BJ (cell line): ENCODE measurements at regions not wholly inside any gene's neighbourhood (a gene's known extent, or its start where the extent isn't known, plus 50 kb on each side); places are given as distances from the start of the nearest gene placed in this dataset.

Experiments used
- CTCF ChIA-PET: fragments of 350-600 bp; formaldehyde crosslinking; extraction: SDS; loops from one replicate; lab custom pipeline; 2021; ENCODE audit warnings: antibody characterized with exemption, inconsistent platforms; lab: Yijun Ruan, JAX
- POLR2A ChIA-PET: fragments of 300-600 bp; sonication (Branson Sonifier 250); formaldehyde crosslinking; extraction: SDS; loops from one replicate; lab custom pipeline; 2021; ENCODE audit warnings: antibody characterized with exemption; lab: Charles Lee
- DNase-seq: peaks from one replicate; pipeline ENCODE4 v3.0.0-alpha.2; 2011; ENCODE audit warnings: low read depth
- H3K27me3 ChIP-seq: 2 replicates; pipeline ENCODE4 v1.6.0; 2011; ENCODE audit warnings: low read length; ENCODE audit not compliant: control insufficient read depth, insufficient read depth
- H3K36me3 ChIP-seq: 2 replicates; pipeline ENCODE4 v1.5.1; 2011; ENCODE audit warnings: low read length; ENCODE audit not compliant: control insufficient read depth, insufficient read depth
- H3K4me3 ChIP-seq: 2 replicates; pipeline ENCODE4 v1.5.1; 2011; ENCODE audit warnings: low read depth, mild to moderate bottlenecking, control low read depth, low read length
- TF ChIP-seq, protein P1 (sequence below): IDR thresholded peaks from 2 replicates; pipeline ENCODE4 v1.5.1; 2011; ENCODE audit warnings: low read depth, mild to moderate bottlenecking, control low read depth, inconsistent platforms, low read length, moderate library complexity; ENCODE audit not compliant: insufficient read depth

DNA sequence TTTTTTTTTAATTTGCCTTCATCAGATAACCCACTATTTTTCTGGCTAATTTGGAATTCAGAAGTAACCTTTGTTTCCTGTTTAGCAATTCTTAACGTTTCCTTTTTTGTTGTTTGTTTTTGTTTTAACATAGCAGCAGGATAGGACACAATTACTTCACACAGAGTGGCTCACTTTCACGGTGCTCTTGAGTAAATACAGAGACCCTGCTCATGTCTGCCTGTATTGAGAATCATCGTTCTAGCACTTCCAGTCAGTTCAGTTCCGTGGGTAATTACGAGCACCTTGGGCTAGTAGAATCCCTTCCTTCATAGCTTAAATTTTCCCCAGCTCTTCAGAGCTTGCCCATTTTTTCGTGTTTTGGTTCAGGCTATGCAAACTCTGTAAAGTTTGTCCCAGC is 1225.4 kb upstream of the LRRTM1 start:
- POLR2A ChIA-PET: no interaction called here
- H3K36me3 ChIP-seq: no peaks in the 10 kb centered on the region
- H3K4me3 ChIP-seq: no peak overlapping the region
- CTCF ChIA-PET: interaction anchor here (0.6 kb wide), 1 partner anchor 17 kb away, joined by 3 read pairs; no protein-coding TSS in a partner anchor
- no peaks in the 10 kb centered on the region for H3K27me3 ChIP-seq
- TF ChIP-seq, protein P1, sequence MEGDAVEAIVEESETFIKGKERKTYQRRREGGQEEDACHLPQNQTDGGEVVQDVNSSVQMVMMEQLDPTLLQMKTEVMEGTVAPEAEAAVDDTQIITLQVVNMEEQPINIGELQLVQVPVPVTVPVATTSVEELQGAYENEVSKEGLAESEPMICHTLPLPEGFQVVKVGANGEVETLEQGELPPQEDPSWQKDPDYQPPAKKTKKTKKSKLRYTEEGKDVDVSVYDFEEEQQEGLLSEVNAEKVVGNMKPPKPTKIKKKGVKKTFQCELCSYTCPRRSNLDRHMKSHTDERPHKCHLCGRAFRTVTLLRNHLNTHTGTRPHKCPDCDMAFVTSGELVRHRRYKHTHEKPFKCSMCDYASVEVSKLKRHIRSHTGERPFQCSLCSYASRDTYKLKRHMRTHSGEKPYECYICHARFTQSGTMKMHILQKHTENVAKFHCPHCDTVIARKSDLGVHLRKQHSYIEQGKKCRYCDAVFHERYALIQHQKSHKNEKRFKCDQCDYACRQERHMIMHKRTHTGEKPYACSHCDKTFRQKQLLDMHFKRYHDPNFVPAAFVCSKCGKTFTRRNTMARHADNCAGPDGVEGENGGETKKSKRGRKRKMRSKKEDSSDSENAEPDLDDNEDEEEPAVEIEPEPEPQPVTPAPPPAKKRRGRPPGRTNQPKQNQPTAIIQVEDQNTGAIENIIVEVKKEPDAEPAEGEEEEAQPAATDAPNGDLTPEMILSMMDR: no peak
- no peak for DNase-seq

- TF ChIP-seq, protein P1: no peak
- DNase-seq: no peak
- Histone ChIP-seq H3K36me3 (no peaks in the 10 kb centered on the region), H3K27me3 (no peaks in the 10 kb centered on the region), H3K4me3 (no peak overlapping the region)
- ChIA-PET POLR2A (no interaction called here), CTCF (interaction anchor here (0.6 kb wide), 1 partner anchor 18 kb away, joined by 3 read pairs; no protein-coding TSS in a partner anchor)
Measured at GRCh38 chr2:81528852-81529480, 1224.4 kb upstream of the LRRTM1 start.

DNA sequence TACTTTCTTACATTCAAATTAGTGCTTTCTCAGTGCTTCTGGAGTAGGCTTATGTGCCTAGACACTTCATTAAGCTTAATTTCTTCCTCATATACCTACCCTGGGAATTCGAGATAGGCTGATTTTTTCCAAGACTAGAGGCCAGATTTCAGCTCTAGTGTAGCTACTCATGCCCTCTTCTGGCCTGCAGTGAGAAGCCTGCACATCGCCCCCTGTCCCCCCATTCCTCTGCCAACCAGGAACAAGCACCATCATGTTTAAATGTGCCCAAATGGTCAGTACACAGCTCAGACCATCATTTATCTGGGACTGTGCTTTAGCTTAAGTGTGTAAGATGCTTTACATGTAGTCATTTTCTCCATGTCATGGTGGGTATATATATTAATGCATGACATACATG is 1218.8 kb upstream of the LRRTM1 start:
- ChIA-PET POLR2A (no interaction called here), CTCF (no interaction called here)
- Histone ChIP-seq H3K36me3 (no peaks in the 10 kb centered on the region), H3K27me3 (no peaks in the 10 kb centered on the region), H3K4me3 (no peak overlapping the region)
- DNase-seq: no peak
- TF ChIP-seq, protein P1: no peak

DNA sequence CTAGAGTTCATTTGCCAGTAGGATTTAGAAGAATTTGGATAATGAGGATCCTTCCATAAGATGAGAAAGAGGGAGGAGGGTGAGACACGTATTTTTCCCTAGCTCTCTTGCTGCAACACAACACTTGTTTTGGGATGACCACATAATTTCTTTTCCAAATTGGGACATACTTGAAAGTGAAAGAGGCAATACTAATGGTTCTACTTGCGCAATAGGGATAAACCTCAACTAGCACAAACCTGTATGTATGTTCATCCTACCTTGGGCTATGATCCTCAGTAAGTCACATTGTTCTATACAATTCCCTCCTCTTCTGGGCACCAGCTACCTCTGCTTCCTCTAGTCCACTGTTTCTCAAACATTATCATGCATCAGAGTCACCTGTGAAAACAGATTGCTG is 1208.8 kb upstream of the LRRTM1 start:
- ChIA-PET POLR2A (no interaction called here), CTCF (interaction anchor here (0.6 kb wide), 1 partner anchor 13 kb away, joined by 3 read pairs; no protein-coding TSS in a partner anchor)
- no peaks in the 10 kb centered on the region for H3K27me3 ChIP-seq
- TF ChIP-seq, protein P1: no peak
- no peak for DNase-seq
- H3K36me3 ChIP-seq: no peaks in the 10 kb centered on the region
- H3K4me3 ChIP-seq: no peak overlapping the region

DNA sequence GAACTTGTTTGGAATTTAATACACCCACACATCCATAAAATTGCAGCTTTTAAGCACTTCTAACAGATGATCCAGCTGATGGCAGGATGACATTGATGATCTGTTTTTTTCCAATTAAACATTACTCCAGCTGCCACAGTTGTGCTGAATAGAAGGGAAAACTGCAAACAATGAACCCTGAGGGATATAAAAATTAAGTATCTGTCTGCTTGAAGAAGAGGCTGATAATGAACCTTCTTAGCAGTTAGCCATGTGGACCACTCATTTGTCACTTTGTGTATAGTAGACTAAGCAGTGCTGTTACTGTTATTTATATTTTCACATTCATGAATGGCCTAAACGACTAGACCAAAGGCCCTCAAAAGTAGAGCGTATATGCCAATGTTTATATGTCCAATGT is 1201.0 kb upstream of the LRRTM1 start:
- H3K27me3 ChIP-seq: no peaks in the 10 kb centered on the region
- TF ChIP-seq, protein P1: no peak
- ChIA-PET CTCF (no interaction called here), POLR2A (no interaction called here)
- no peak for DNase-seq
- H3K36me3 ChIP-seq: no peaks in the 10 kb centered on the region
- no peak overlapping the region for H3K4me3 ChIP-seq
